Stimulated activated naive CD4-positive, alpha-beta T cell treated with Interleukin-2 at 50 U/mL for 16 hours (primary cell): ENCODE measurements at regions not wholly inside any gene's neighbourhood (a gene's known extent, or its start where the extent isn't known, plus 50 kb on each side); places are given as distances from the start of the nearest gene placed in this dataset.
"Not testable (repeated sequence)": the region's sequence is repeated elsewhere in the genome, so short reads cannot be mapped to it uniquely, and the experiment has no call there.

Experiments used
- DNase-seq: peaks from one replicate; lab custom pipeline; 2025; lab: John Stamatoyannopoulos, UW

DNA sequence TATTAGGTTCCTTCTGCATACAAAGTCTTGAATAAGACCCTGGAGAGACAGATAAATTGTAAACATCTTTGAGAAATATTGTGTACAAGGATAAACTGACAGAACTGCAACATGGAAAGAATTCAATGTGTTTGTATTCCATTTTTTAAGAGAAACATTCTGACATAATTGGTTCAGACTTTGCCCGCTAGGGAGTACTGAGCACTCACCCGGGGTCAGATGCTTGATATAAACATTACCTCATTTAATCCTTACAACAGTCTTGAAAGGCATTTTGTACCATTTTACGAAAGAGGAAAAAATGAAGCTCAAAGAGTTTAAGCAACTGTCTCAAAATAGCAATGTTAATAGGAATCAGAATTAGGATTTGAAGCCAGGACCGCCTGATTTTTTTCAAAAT is 416.7 kb upstream of the CRIM1 start:
- DNase-seq: no peak

DNA sequence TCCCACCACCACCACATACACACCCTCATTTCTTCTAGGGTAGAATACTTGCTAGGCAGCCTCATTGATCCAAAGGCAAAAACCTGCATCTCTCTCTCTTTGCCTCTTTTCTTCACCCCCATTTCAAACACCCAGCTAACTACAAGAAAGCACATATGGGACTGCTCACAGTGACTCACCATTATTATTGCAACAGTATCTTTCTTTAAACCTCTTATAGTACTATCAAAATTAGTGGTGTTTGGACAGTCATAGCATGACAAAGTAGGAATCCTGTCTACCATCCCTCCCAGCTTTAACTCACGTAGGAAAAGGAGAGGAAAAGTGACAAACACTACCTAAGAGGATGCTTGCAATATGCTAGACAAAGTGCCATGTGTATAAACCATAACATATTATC is 422.5 kb upstream of the CRIM1 start:
- DNase-seq: no peak

DNA sequence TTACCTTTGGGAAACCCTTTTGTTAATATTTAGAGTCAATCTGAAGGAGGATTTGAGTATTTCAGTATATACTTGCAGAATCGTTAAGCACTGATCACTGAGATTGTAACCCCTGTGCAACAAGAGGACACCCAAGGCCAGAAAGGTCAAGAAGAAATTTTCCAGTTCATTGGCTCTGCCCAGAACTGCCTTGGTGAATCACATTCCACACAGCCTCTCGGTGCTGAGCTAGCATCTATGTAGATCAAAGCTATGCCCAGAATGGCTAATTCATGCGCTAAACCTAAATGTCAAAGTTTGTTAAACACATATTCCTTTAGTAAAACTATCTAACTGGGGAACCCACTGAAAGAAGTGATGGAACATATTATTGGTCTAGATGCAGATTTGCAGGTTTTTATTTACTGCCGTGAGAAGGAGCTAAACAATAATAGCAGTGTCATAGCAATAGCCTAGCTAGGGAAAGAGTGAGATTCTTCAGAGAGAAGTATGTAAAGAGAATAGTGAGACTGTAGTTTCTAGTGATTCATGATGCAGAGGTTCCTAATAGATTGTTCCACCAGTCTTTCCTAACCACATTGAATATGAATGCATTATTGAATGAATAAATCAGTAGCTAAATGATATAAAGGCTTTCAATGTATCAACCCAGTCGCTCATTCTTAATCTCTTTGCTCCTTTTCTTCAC is 423.2 kb upstream of the CRIM1 start:
- DNase-seq: no peak

DNA sequence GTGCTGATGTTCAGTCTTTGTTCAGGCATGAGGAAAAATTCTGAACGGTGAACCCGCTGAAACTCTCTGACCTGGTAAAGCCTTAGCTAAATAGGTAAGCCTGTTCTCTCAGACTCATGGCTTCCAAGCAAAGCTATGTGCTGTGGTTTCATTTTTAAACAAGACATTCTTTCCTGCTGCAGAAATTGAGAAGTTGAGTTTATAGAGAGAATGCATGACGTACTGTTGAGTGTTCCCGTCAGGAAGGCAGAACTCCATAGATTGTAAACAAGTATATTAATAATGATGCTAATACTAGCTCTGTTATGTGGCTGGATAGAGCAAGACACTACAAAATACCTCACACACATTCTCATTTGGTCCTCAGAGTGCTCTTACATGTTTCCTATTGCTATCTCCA is 424.0 kb upstream of the CRIM1 start:
- no peak for DNase-seq

DNA sequence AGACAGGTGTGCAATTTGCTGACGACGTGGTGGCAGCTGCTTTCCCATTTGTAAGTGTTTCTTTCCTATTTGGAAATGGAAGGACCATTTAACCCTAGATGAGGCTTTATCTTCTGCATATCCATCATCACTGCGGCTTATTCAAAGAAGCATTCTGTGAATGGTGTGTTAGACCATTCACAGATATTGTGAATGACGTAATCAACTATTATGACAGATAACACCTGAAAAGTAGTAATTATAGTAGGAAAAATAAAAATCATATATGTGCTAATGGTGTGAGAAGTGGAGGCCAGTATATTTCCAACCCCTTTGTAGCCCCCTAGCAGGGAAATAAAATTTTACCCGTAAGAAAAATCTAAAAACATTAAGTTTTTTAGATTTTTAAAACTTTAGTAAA is 424.5 kb upstream of the CRIM1 start:
- no peak for DNase-seq

DNA sequence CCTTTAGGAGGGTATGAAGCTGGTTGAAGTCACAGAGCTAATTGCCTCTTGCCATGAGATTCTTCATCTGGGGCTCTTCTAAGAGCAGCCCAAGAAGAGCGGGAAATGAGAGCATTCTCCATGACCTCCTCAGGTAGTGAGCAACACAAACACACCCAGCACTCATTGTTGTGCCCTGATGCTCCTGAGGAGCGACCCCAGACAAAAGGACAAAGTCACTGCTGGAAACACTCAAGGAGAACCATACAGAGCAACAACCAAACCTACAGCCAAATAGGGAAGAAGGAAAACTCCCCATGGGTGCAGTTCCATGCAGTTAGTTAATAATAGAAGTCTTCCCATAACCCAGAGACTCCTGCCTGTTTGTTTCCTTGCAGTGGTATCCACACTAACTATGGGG is 426.0 kb upstream of the CRIM1 start:
- DNase-seq: no peak

DNA sequence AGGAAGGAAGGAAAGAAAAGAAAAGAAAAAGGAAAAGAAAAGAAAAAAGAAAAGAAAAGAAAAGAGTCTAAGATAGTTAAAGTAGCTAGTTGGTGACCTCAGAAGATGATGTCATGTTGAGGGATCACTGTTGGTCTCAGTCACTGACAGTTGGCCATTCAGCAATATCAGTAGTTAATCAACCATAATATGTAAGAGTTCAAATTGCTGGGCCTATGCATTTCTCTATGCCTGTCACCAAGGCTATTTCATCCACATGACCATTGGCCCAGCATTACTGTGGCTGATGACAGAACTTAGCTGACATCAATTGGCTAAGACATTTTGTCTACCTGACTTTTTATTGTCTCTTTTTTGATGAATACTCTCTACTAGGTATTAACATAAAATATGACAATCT is 435.5 kb upstream of the CRIM1 start:
- DNase-seq: no peak

DNA sequence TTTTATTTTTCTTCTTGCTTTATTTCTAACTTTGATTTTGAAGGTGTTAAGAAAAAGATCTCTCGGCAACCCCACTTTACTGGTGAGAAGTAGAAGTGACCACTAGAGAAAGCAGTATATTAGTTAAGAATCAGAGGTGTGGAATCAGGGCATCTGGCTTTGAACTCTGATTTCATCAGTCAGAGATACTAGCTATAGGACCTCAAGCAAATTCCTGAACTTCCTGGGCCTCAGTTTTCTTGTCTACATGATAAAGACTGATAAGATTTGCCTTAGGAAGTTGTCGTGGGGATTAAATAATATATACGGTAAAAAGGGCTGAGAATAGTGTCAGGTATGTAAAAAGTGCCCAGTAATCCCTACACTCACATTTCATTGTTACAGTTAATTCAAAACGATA is 440.3 kb upstream of the CRIM1 start:
- no peak for DNase-seq

DNA sequence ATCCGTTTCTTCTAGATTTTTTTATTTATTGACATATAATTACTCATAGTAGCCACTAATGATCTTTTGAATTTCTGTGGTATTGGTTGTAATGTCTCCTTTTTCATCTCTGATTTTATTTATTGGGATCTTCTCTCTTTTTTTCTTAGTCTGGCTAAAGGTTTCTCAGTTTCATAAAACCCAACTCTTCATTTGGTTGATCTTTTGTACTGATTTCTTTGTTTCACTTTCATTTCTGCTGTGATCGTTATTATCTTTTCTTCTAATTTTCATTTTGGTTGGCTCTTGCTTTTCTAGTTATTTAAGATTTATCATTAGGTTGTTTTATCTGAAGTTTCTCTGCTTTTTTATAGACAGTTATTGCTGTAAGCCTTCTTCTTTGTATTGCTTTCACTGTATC is 463.6 kb upstream of the CRIM1 start:
- DNase-seq: no peak

DNA sequence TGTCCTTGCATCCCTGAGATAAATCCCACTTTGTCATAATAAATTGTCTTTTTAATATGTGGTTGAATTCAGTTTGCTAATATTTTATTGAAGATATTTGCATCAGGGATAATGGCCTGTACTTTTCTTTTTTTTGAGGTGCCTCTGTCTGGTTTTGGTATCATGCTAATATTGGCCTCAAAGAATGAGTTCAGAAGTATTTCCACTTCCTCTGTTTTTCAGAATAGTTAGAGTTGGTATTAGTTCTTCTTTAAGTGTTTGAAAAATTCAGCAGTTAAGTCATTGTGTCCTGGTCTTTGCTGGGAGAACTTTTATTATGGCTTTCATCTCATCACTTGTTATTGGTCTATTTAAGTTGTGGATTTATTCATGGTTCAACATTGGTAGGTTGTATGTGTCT is 464.1 kb upstream of the CRIM1 start:
- no peak for DNase-seq

DNA sequence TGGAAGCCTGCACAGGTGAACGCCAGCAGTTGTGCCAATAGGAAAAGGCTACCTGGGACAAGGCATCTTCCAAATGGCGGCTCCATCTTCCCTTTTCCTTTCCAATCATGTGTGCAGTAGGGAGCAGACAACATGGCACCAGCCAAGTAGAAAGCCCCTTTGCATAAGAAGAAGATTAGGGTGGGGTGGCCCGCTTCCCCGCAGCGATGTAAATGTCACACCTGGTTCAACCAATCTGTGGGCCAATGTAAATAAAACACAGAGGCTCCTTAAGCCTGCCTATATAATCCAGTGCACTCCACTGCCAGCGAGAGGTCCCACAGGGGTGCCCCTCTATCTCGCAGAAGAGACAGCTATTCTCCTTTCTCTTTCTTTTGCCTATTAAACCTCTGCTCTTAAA is 468.4 kb upstream of the CRIM1 start:
- DNase-seq: no peak

DNA sequence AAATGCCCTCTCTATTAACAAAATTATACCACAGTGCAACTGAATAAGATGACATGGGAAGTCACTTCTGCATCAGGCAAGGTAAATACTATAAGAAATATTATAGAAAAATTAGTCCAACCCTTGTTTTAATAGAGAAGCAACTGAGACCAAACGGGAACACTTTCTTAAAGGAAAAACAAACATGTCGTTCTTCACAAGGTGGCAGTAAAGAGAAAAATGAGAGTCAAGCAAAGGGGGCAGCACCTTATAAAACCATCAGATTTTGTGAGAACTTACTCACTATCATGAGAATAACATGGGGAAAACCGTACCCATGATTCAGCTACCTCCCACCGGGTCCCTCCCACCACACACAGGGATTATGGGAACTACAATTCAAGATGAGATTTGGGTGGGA is 481.7 kb upstream of the CRIM1 start:
- DNase-seq: no peak

DNA sequence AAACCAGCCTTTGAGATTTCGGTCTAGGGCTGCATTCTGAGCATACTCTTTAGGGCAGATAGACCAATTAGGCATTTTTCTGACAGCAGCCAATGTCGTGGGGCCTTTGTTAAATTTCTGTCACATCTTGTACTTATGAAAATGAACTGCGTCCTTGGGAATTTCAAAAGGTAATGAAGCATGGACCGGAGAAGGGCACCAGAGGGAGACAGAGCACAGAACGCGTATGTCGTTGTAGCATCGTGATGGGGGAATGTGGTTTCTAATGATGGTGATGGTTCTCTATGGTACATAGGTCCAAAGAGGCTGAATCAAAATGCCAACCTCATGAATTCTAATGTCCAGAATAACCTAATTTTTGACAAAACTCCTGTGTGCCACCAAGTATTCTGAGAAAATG is 483.9 kb upstream of the CRIM1 start:
- DNase-seq: no peak

DNA sequence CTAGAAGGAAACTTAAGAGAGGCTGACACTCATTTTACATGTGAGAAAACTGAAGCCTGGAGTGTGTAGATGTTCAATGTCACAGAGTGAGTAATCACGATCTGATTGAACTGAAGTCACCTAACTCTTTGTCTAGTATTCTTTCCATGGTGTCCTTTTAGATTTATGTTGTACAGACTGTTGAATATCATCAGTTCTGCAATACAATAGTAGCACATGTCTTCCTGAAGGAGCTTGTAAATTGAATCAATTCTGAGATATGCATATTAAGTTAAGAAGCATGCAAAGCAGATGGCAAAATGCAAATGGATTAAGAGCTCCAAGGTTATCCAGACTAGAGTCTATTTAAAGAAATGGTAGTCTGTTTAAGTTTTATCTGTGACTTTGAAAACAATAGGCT is 484.9 kb upstream of the CRIM1 start:
- no peak for DNase-seq

DNA sequence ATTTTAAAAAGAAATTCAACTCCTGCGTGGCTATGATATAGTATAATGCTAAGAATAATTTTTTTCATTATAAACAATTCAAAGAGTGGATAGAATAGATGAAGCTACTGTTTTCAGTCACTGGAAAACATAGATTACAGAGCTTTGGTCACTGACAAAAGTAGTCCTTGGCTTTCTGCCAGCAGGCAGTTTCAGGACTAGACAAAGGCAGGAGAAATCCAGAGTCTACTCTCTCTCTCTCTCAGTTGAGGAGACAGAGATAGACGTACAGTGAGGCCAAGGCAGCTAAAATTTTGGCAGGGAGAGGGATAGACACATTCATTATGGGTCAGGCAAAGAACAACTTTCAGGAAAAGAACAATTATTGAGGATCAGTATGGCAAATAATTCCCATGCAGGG is 491.4 kb upstream of the CRIM1 start:
- no peak for DNase-seq

DNA sequence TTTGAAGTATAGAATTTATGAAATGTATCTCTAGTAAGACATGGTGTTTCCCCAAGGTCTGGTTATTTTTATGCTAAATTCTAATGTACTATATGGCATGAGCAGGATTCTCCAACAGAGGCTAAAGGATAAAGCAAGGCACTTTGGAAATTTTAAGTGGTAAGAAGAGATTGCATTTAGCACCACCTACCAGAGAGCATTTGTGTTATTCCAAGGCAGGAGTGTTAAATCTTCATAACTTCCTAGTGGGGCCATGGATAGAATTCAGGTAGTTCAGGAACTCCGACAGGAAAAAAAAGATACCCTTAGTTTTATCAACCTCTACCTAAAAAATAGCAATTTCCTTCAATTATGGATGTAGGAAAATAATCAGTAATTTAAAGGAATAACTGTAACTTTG is 497.4 kb upstream of the CRIM1 start:
- DNase-seq: no peak

DNA sequence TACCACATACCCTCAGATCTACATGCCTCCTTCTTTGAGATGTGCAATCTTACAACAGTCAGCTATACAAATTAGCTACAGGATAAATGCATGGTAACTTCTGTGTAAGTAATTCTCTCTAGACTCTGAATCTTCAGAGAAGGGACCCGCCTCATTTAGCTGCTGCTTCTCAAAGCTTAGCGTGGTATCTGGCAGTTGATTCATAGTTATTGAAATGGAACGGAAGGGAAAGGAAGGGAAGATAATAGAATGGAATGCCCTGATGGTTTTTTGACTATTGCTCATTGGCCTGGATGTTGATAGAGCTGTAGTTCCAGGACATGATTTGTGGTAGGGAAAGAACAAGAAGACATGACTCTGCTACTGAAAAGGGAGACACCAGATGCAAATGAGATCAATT is 498.1 kb upstream of the CRIM1 start:
- no peak for DNase-seq

DNA sequence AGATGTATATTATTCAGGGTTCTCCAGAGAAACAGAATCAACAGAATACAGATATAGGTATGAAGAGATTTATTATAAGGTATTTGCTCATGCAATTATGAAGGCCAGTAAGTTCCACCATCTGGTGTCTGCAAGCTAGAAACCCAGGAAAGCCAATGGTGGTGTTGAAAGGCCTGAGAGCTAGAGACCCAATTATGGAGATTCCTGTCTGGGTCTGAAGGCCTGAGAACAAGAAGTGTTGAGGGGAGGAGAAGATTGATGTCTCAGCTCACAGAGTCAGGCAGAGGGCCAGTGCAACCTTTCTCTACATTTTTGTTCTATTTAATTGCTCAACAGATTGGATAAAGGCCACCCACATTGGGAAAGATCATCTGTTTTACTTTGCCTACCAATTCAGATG is 524.2 kb upstream of the CRIM1 start:
- DNase-seq: no peak

DNA sequence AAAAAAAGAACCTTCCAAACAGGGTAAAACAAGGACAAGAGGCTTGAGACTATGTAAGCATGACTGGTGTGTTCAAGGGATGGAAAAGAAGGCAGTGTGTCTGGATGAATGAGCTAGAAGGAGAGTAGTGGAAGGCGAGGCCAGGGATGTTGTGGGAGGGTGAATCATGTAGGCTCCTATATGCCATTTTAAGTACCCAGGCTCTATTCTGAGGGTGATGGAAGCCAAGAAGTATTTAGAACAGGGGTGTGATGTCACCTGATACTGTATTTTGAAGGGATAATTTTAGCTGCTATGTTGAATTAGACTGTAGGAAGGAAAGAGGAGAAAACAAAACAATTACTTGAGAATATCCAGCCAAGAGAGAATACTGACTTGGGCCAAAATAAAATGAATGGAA is 524.7 kb upstream of the CRIM1 start:
- no peak for DNase-seq

DNA sequence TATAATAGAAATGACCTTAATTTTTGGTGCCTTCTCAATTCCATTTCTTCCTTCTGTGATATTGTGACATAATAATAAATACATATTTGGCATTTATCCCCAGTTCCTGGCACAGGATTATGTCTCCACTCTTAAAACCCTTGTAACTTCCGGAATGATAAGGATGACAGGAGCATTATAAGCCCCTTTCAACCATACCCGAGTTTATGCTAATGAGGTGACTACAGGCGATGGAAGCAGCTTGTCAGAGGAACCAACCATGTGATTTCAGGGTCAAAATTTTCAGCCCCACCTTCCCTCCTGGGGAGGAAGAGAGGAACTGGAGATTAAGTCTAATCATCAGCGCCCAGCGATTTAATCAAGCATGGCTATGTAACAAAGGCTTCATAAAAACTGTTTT is 528.5 kb upstream of the CRIM1 start:
- no peak for DNase-seq

DNA sequence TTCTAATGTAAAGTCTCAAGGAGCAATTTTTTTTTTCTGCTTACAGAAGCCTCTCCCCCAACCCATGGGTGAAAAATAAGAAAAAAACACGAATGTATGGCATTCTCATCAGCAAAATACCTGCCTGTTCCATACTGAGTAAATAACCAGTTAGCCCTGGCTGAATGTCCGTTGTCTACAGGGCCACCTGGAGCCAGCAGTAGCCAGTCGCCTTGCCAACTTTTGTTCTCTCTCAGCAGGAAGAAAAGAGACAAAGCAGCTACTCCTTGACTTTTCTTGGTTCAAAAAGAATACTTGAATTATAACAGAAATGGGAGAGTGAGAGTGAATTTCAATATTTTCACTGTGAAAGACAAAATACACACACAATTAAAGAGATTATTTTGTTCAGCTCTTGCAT is 532.9 kb upstream of the CRIM1 start:
- DNase-seq: no peak

DNA sequence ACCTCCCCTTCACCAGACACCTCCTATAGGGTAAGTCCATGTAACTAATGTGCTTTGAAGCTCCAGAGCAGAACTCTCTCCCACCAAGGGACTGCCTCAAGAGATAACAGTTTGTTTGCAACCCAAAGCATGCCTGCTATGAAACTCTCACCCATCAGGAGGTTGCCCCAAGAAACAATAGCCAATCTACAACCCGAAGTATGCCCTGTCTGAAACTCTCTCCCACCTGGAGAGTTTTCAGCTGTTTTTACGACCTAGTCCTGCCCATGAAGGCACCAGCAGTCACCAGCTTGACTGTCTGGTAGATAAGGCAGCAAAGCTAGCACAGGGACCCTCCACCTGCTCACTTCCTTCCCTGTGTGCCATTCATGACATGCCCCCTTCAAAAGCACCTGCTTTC is 533.9 kb upstream of the CRIM1 start:
- no peak for DNase-seq

DNA sequence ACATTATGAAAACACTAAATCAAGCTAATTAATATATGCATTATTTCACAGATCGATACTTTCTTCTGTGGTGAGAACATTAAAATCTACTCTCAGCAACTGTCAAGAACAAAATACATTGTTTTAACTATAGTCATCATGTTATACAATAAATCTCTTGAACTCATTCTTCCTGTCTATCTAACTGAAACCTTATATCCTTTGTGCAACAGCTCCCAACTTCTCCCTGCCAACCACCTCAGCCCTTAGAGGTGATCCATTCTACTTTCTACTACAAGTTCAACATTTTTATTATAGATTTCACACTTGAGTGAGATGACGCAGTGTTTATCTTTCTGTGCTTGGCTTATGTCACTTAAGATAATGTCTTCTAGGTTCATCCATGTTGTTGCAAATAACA is 535.2 kb upstream of the CRIM1 start:
- DNase-seq: no peak

DNA sequence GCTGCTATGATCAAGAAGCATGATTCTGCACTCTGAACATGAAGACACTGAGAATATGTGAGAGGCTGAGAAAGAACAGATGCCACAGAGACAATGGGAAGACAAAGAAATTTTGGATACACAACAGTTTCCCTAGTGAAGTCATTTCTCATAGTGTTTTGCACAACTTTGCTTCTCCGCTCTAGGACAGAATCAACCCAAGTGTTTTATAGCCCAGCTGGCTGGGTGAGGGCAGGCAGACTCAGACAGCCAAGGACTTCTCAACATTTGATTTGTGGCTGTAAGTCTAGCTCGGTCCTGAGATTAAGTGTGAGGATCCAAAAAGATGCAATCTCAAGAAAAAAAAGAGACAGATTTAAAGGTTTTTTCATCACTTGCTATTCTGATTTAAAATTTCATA is 536.5 kb upstream of the CRIM1 start:
- no peak for DNase-seq

DNA sequence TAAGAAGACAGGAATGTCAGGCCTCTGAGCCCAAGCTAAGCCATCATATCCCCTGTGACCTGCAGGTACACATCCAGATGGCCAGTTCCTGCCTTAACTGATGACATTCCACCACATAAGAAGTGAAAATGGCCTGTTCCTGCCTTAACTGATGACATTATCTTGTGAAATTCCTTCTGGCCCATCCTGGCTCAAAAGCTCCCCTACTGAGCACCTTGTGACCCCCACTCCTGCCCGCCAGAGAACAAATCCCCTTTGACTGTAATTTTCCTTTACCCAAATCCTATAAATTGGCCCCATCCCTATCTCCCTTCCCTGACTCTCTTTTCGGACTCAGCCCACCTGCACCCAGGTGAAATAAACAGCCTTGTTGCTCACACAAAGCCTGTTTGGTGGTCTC is 537.2 kb upstream of the CRIM1 start:
- DNase-seq: not testable (repeated sequence)
